Caco-2 (cell line): ENCODE measurements at regions not wholly inside any gene's neighbourhood (a gene's known extent, or its start where the extent isn't known, plus 50 kb on each side); places are given as distances from the start of the nearest gene placed in this dataset.

Experiments used
- BruUV-seq: library from RNA; stranded (reverse); fragments of 400-500 nt; replicated peaks from 2 replicates; lab custom pipeline; 2021; lab: Mats Ljungman, UMichigan
- CTCF ChIA-PET: fragments of 300-600 bp; sonication (Branson Sonifier 250); formaldehyde crosslinking; loops from one replicate; lab custom pipeline; 2022; ENCODE audit warnings: antibody characterized with exemption; lab: Charles Lee
- POLR2A ChIA-PET: fragments of 300-600 bp; sonication (Branson Sonifier 250); formaldehyde crosslinking; loops from one replicate; lab custom pipeline; 2022; ENCODE audit warnings: antibody characterized with exemption; lab: Charles Lee
- DNase-seq, 2 experiments: peaks; one replicate each; pipeline versions ENCODE4 v3.0.0 to v3.0.0-alpha.2; 2020 to 2022
- H3K27me3 ChIP-seq: replicated peaks from 2 replicates; pipeline ENCODE4 v1.6.0; 2011; ENCODE audit warnings: low read length; ENCODE audit not compliant: control insufficient read depth, insufficient read depth
- H3K36me3 ChIP-seq: 2 replicates; pipeline ENCODE4 v1.5.1; 2011; ENCODE audit warnings: low read length; ENCODE audit not compliant: control insufficient read depth, insufficient read depth
- H3K4me1 ChIP-seq: fragments of 250-450 bp; sonication (Bioruptor Pico); 2 replicates; pipeline ENCODE4 v1.5.1; 2020; ENCODE audit warnings: mild to moderate bottlenecking
- H3K4me3 ChIP-seq: 2 replicates; pipeline ENCODE4 v1.5.1; 2011; ENCODE audit warnings: low read depth, mild to moderate bottlenecking, control low read depth, low read length
- H3K9me3 ChIP-seq: fragments of 250-450 bp; sonication (Bioruptor Pico); 2 replicates; pipeline ENCODE4 v1.5.1; 2020; ENCODE audit warnings: mild to moderate bottlenecking, moderate library complexity
- H3K27ac Mint-ChIP-seq: one replicate; pipeline ENCODE4 v1.8.0; 2022; ENCODE audit warnings: mixed read lengths; ENCODE audit not compliant: unreplicated experiment
- H3K27me3 Mint-ChIP-seq: one replicate; pipeline ENCODE4 v1.8.0; 2022; ENCODE audit warnings: mixed read lengths; ENCODE audit not compliant: insufficient read depth, unreplicated experiment
- H3K36me3 Mint-ChIP-seq: one replicate; pipeline ENCODE4 v1.8.0; 2022; ENCODE audit warnings: mild to moderate bottlenecking, mixed read lengths; ENCODE audit not compliant: insufficient read depth, unreplicated experiment
- H3K4me1 Mint-ChIP-seq: one replicate; pipeline ENCODE4 v1.8.0; 2022; ENCODE audit warnings: low read depth, mixed read lengths; ENCODE audit not compliant: unreplicated experiment
- H3K4me3 Mint-ChIP-seq: one replicate; pipeline ENCODE4 v1.8.0; 2022; ENCODE audit warnings: mild to moderate bottlenecking, moderate library complexity, mixed read lengths; ENCODE audit not compliant: unreplicated experiment
- H3K9me3 Mint-ChIP-seq: one replicate; pipeline ENCODE4 v1.8.0; 2022; ENCODE audit warnings: mixed read lengths; ENCODE audit not compliant: unreplicated experiment
- CTCF ChIP-seq, 2 experiments: fragments of 200-600 bp in 1 of 2; IDR thresholded peaks; 1 replicate in 1 of 2; 2 replicates in 1 of 2; pipeline versions ENCODE4 v1.5.1 to v1.8.0; 2011 to 2022; ENCODE audit warnings: antibody characterized with exemption in 1 of 2, control low read depth in 1 of 2, inconsistent platforms in 1 of 2, low read depth in 1 of 2, low read length in 1 of 2, mild to moderate bottlenecking in 1 of 2, moderate library complexity in 1 of 2; ENCODE audit not compliant: insufficient read depth in 1 of 2, severe bottlenecking in 1 of 2, unreplicated experiment in 1 of 2
- intact Hi-C: fragments of 100-400 bp; cut with micrococcal nuclease; formaldehyde crosslinking; loops from one replicate; pipeline ENCODE4 v1.10.0; 2022; ENCODE audit not compliant: unreplicated experiment

- CTCF ChIA-PET: no interaction called here
- POLR2A ChIA-PET: no interaction called here
- no peaks in the 10 kb centered on the region for H3K27me3 ChIP-seq
- H3K27me3 Mint-ChIP-seq: peaks cover 1% of the 10 kb centered on the region
- no peak overlapping the region for H3K4me3 ChIP-seq
- DNase-seq: no peak
- no peak overlapping the region for H3K4me3 Mint-ChIP-seq
- H3K27ac Mint-ChIP-seq: no peak overlapping the region
- intact Hi-C loops: no loop called here
- H3K4me1 Mint-ChIP-seq: no peaks in the 10 kb centered on the region
- no peaks in the 10 kb centered on the region for H3K4me1 ChIP-seq
- no peaks in the 10 kb centered on the region for H3K9me3 ChIP-seq
- H3K36me3 ChIP-seq: no peaks in the 10 kb centered on the region
- H3K36me3 Mint-ChIP-seq: no peaks in the 10 kb centered on the region
- H3K9me3 Mint-ChIP-seq: no peaks in the 10 kb centered on the region
- no TSS peak for BruUV-seq
- no peak for TF ChIP-seq CTCF (IDR thresholded peaks at IDR 0.05; ENCODE audit: insufficient read depth in 1 of 2, low read depth in 1 of 2, low read length in 1 of 2, severe bottlenecking in 1 of 2, unreplicated experiment in 1 of 2)
Measured at GRCh38 chr2:238731961-238732360, 115.9 kb upstream of the TWIST2 start.

GRCh38 chr2:238738917-238739316 is 109.0 kb upstream of the TWIST2 start:
- POLR2A ChIA-PET: no interaction called here
- Mint-ChIP-seq H3K9me3 (no peaks in the 10 kb centered on the region), H3K36me3 (no peaks in the 10 kb centered on the region), H3K4me3 (no peak overlapping the region), H3K27ac (no peak overlapping the region), H3K27me3 (peaks cover 15% of the 10 kb centered on the region), H3K4me1 (no peaks in the 10 kb centered on the region)
- H3K36me3 ChIP-seq: no peaks in the 10 kb centered on the region
- intact Hi-C loops: no loop called here
- H3K27me3 ChIP-seq: no peaks in the 10 kb centered on the region
- no peak for DNase-seq
- H3K4me1 ChIP-seq: no peaks in the 10 kb centered on the region
- no peaks in the 10 kb centered on the region for H3K9me3 ChIP-seq
- no TSS peak for BruUV-seq
- H3K4me3 ChIP-seq: no peak overlapping the region
- CTCF ChIA-PET: no interaction called here
- TF ChIP-seq CTCF (IDR thresholded peaks at IDR 0.05; ENCODE audit: insufficient read depth in 1 of 2, low read depth in 1 of 2, low read length in 1 of 2, severe bottlenecking in 1 of 2, unreplicated experiment in 1 of 2): no peak

GRCh38 chr2:238739668-238740067 is 108.2 kb upstream of the TWIST2 start:
- no peaks in the 10 kb centered on the region for H3K4me1 Mint-ChIP-seq
- no TSS peak for BruUV-seq
- Histone ChIP-seq H3K4me1 (no peaks in the 10 kb centered on the region), H3K36me3 (no peaks in the 10 kb centered on the region), H3K27me3 (no peaks in the 10 kb centered on the region), H3K4me3 (no peak overlapping the region), H3K9me3 (no peaks in the 10 kb centered on the region)
- DNase-seq: no peak
- intact Hi-C loops: no loop called here
- no peak overlapping the region for H3K27ac Mint-ChIP-seq
- H3K4me3 Mint-ChIP-seq: no peak overlapping the region
- no peak for TF ChIP-seq CTCF (IDR thresholded peaks at IDR 0.05; ENCODE audit: insufficient read depth in 1 of 2, low read depth in 1 of 2, low read length in 1 of 2, severe bottlenecking in 1 of 2, unreplicated experiment in 1 of 2)
- ChIA-PET CTCF (no interaction called here), POLR2A (no interaction called here)
- H3K27me3 Mint-ChIP-seq: peaks cover 15% of the 10 kb centered on the region
- H3K36me3 Mint-ChIP-seq: no peaks in the 10 kb centered on the region
- H3K9me3 Mint-ChIP-seq: no peaks in the 10 kb centered on the region
